ENCODE measurements at regions not wholly inside any gene's neighbourhood (a gene's known extent, or its start where the extent isn't known, plus 50 kb on each side); places are given as distances from the start of the nearest gene placed in this dataset.

DNA sequence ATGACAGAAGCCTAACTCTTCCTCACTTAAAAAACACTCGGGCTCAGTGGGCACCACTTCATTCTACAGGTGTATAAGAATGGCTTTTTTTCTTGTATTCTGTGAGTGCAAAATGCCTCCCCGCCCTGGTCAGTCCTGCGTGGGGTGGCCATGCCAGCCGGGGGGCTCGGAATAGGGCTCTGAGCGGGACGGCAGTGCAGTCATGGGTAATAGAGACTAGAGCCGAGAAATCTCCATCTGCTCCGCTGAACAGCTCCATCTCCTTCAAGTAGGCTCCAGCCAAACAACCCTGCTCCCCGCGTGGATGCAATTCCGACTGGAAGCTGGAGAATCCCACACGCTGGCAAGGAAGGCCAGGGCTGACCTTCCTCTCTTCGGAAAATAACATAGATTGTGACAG is 317.0 kb upstream of the IRX4 start:
- no peak for DNase-seq (ENCODE audit: low read depth in 2 of 3, low spot score in 2 of 3)

GRCh38 chr5:2196989-2197619 is 314.4 kb upstream of the IRX4 start:
- no peak for DNase-seq (ENCODE audit: low read depth in 2 of 3, low spot score in 2 of 3)

- no peak for DNase-seq (ENCODE audit: low read depth in 2 of 3, low spot score in 2 of 3)
These were observed 313.7 kb upstream of the IRX4 start for GRCh38 chr5:2196416-2196815.

GRCh38 chr5:2194949-2195348 is 312.2 kb upstream of the IRX4 start:
- DNase-seq (ENCODE audit: low read depth in 2 of 3, low spot score in 2 of 3): no peak

- no peak for DNase-seq (ENCODE audit: low read depth in 2 of 3, low spot score in 2 of 3)
These were observed 311.5 kb upstream of the IRX4 start for GRCh38 chr5:2194236-2194555.

DNA sequence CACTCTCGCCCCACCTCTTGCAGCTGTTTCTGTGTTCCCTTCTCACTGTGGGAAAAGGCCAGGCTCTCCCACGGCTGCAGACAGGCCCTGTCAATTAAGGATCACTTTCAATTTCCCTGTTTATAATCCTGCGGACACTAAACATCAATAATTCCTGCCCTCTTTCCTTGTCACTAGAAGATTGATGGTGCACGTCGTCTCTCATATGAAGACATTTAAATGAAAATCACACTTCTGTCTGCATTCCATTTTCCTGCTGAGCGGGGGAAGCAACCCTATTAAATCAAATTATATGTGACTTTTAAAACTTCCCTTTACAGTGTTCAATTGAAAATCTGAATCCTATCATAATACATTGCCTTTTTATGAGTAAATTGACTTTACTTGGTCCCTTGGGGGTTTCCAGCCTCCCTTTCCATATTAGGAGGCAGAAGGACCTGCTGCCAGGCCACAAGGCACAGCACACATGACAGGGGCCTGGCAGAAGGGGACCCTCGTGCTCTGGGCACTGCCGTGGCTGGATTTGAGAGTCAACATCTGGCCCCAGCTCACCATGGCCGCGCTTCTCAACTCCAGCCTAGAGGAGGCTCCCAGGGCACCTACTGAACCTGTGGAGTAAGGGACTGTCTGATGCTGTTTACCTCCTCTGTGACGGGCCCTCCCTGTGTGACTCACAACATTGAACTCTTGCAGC is 311.0 kb upstream of the IRX4 start:
- DNase-seq (ENCODE audit: low read depth in 2 of 3, low spot score in 2 of 3): no peak

GRCh38 chr5:2193142-2193541 is 310.4 kb upstream of the IRX4 start:
- no peak for DNase-seq (ENCODE audit: low read depth in 2 of 3, low spot score in 2 of 3)

- DNase-seq (ENCODE audit: low read depth in 2 of 3, low spot score in 2 of 3): no peak
These were observed 309.8 kb upstream of the IRX4 start for GRCh38 chr5:2192496-2192895.

- DNase-seq (ENCODE audit: low read depth in 2 of 3, low spot score in 2 of 3): no peak
These were observed 309.2 kb upstream of the IRX4 start for GRCh38 chr5:2191972-2192371.

DNA sequence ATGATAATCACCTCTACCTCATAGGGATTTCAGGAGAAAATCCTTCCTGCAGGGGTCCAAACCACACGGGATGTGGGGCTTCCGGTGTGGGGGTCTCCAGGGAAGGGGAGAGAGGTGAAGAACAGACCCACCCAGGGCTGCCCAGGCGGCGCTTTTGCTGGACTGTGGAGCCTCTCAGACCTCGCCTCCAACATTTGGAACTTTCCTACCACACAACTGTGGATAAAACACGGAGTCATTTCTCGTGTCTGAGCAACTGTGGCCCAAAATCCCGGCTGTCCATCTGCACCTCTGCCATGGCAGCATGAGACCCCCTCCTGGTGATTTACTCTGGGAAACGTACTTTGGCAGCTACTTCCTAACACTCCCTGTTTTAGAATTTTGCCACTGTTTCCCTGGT is 307.8 kb upstream of the IRX4 start:
- DNase-seq (ENCODE audit: low read depth in 2 of 3, low spot score in 2 of 3): no peak

- no peak for DNase-seq (ENCODE audit: low read depth in 2 of 3, low spot score in 2 of 3)
These were observed 305.9 kb upstream of the IRX4 start for GRCh38 chr5:2188661-2189060.

DNA sequence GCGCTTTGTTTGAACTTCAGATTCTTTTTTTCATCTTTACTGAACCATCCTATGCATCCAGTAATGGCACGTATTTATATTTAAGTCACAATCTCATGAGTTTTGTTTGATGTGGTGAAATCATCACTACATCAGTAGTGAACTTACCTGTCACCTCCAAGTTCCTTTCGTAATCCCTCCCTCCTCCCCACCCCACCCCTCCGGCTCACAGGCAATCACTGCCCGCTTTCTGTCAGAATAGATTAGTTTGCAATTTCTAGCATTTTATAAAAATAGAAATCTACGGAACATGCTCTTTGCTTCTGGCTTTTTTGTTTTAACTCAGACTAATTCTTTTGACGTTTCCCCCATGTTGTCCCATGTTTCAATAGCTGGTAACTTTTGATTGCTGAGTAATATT is 305.4 kb upstream of the IRX4 start:
- DNase-seq (ENCODE audit: low read depth in 2 of 3, low spot score in 2 of 3): no peak

DNA sequence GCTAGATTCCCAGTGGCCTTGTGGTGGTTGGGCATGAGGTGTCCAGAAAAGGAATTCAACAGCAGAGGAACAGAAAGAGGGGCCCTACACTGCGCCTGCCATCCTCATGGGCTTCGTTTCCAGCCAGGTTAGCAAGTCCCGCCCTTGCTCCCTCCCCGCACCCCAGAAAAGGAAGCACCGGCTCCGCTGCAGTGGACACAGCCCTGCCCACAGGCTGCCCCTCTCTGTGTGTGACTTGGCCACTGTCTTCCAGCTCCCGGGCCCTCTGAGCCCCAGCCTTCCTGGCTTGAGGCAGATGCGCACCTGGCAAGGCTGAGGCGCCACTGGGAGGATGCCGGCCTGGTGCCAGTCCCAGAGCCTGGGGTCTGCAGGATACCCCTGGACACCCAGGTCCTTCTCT is 305.0 kb upstream of the IRX4 start:
- DNase-seq (ENCODE audit: low read depth in 2 of 3, low spot score in 2 of 3): no peak

GRCh38 chr5:2187156-2187555 is 304.4 kb upstream of the IRX4 start:
- no peak for DNase-seq (ENCODE audit: low read depth in 2 of 3, low spot score in 2 of 3)

DNA sequence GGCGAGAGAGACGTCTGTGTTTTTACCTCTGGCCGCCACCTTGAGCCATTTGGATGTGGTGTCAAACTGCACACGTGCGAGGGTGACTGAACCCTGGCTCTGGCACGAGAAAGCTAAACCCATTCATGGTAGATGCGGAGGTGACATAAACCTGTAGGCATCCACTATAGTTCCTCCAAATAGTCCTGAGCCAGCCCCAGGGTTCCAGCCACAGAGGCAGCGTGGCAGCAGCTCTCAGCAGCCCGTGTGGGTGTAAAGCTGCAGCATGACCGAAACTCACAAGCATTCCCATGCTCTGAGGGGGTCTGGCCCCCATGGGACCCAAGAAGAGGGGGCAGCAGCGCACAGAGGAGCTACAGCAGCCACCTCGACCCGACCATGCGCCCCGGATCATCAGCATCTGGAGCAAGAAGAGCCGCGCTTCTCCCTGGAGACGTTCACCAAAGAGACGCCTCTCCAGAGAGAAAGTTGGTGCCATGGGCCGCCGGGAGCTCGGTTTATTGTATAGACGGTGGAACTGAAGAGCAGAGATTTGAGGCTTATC is 303.8 kb upstream of the IRX4 start:
- no peak for DNase-seq (ENCODE audit: low read depth in 2 of 3, low spot score in 2 of 3)

- DNase-seq (ENCODE audit: low read depth in 2 of 3, low spot score in 2 of 3): no peak
These were observed 303.1 kb upstream of the IRX4 start for GRCh38 chr5:2185646-2186471.

DNA sequence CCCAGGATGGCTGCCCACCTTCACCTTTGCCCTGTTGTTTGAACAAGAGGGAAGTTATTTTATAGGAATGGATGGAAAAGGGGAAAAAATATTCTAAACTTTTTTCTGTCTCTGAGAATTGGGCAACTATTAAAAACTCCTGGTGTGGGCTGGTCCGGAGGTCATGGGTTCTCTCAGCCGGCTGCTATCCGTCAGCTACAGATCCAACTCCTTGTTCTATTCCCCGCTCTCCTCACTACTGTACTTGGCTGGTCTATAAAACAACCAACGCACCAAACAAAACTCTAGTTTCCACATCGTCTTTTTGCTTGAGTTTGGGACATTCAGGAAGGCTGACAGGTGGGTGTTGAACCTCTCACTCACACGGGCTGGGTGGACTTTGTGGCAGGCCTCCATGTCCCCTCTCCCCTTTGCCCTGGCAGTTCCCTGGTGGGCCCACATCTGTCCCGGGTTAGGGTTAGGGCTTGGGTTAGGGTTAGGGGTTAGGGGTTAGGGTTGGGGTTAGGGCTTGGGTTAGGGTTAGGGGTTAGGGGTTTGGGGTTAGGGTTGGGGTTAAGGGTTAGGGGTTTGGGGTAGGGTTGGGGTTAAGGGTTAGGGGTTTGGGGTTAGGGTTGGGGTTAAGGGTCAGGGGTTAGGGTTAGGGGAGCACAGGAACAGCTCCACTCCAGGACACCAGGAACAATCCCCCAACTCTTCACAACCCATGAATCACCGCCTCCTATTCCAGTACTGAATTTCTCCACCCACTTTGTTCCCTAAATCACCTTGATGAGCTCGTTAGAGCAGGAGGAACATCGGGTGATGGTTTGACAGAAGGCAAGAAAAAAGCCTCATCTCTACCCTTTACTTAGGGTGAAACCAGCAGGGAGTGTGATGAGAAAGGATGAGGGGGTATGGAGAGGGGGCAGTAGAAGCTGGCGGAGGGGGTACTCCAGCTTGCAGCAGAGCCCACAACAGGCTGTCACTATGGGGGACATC is 302.1 kb upstream of the IRX4 start:
- no peak for DNase-seq (ENCODE audit: low read depth in 2 of 3, low spot score in 2 of 3)

DNA sequence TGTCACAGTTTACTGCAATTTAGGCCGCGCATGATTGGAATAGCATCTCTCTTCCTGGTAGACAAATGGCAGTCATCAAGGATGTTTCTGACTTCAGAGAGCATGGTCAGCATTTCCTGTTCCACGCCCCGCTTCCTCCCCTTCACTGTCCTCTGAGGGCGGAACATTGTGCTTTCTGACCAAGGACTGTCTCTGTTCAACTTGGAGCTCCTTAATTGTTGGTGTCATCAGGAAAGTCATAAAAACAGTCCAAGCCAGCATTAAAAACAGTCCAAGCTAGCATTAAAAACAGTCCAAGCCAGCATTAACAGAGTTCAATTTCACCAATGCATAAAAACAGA is 301.3 kb upstream of the IRX4 start:
- DNase-seq (ENCODE audit: low read depth in 2 of 3, low spot score in 2 of 3): no peak

DNA sequence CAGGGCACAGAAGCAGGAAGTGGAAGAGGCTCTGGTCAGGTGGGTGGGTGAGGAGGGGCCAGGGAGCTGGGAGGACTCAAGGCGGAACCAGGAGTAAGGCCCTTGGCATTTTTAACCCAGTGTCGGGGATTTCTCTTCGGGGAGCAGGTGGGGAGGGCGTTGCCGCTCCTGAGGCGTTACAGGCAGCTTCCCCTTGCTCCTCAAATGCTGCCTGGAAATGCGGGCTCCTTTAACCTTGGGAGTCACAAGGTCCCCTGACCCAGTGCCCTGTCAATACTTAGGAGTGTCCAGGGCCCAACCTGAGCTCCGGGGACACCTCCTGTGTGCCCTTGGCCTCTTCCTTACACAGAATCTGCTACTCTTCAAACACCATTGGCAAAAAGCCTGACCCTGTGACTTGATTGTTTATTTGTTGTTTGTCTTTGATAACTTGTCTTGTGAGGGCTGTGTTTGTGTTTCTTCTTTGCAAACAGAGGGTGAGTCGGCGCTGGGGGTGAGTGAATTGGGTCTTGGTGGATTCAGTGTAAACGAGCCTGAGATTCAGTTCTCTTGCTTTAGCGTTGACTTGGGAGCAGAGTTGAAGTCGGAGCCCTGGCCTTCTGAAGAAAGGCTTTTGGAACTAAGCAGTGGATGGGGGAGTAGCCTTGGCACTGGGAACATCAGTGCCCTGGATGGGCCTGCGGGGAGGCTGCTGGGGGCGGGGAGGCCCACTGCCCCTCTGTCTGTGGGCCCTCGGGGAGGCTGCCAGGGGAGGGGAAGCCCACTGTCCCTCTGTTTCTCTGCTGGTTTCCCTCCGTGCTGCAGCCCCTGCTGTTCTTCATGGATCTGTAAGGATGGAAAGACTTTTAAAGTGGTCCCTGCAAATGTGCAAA is 300.7 kb upstream of the IRX4 start:
- no peak for DNase-seq (ENCODE audit: low read depth in 2 of 3, low spot score in 2 of 3)

DNA sequence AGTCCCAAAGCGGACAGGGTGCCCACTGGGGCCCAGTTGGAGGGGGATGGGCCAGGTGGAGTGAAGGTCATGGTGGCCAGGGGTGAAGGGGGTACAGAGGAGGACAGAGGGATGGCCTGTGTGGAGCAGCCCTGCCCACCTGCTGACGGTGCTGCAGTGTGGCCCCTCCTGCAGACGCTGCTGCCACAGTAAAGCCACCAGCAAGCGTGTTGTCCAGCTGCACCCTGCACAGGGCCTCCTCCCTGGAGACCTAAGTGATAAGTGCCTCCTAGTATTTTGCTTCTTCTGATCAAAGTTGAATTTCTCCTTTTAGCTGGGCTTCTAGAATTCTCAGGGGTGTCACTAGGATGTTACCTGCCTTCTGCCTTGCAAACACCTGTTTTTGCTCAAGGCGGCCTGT is 299.3 kb upstream of the IRX4 start:
- no peak for DNase-seq (ENCODE audit: low read depth in 2 of 3, low spot score in 2 of 3)
